Subcutaneous adipose tissue (tissue), 1 donor: ENCODE measurements at regions not wholly inside any gene's neighbourhood (a gene's known extent, or its start where the extent isn't known, plus 50 kb on each side); places are given as distances from the start of the nearest gene placed in this dataset.

Experiments
- TF ChIP-seq, protein P1 (sequence below): fragments of 450-650 bp; IDR thresholded peaks from one replicate; pipeline ENCODE4 v1.5.1; 2016; ENCODE audit warnings: low read depth, mild to moderate bottlenecking, control low read depth, antibody characterized with exemption, moderate library complexity

DNA sequence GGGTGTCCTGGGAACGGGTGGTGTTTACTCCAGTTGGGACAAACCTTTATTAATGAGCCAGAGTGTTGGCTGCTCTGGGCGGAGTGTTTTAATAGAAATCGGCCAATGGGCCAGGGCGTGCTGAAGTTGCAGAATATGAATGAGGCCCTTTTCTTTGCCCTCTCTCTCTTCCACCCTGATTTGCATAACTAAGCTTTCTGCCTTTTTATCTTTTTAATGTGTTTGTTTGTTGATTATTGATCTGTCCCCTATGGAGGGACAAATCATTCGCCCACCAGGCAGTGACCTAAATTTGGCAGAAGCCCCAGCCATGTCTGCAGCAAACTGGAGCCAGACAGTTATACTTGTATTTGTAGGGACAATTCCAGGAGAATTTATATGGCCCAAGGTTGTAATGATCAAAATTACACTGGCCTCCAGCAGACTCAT is 420.9 kb downstream of the PREX1 start:
- TF ChIP-seq, protein P1, sequence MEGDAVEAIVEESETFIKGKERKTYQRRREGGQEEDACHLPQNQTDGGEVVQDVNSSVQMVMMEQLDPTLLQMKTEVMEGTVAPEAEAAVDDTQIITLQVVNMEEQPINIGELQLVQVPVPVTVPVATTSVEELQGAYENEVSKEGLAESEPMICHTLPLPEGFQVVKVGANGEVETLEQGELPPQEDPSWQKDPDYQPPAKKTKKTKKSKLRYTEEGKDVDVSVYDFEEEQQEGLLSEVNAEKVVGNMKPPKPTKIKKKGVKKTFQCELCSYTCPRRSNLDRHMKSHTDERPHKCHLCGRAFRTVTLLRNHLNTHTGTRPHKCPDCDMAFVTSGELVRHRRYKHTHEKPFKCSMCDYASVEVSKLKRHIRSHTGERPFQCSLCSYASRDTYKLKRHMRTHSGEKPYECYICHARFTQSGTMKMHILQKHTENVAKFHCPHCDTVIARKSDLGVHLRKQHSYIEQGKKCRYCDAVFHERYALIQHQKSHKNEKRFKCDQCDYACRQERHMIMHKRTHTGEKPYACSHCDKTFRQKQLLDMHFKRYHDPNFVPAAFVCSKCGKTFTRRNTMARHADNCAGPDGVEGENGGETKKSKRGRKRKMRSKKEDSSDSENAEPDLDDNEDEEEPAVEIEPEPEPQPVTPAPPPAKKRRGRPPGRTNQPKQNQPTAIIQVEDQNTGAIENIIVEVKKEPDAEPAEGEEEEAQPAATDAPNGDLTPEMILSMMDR: no peak

DNA sequence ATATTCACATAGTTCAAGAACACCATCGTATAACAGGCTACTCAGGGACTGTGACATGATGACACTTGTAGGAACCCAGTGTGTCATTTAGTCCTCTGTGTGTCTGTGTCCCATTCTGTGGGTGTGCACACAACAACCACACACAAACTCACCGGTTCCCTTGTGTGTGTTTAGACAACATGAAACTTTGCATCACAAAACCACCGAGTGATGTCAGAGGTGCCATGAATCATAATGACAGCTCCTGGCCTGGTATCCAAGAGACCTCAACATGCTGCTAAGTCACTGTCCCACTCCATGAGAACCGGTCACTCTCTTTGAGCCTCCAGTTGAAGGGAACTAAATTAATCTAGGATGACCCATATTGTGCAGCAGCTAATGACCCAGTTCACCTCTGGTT is 421.3 kb downstream of the PREX1 start:
- TF ChIP-seq, protein P1: no peak

DNA sequence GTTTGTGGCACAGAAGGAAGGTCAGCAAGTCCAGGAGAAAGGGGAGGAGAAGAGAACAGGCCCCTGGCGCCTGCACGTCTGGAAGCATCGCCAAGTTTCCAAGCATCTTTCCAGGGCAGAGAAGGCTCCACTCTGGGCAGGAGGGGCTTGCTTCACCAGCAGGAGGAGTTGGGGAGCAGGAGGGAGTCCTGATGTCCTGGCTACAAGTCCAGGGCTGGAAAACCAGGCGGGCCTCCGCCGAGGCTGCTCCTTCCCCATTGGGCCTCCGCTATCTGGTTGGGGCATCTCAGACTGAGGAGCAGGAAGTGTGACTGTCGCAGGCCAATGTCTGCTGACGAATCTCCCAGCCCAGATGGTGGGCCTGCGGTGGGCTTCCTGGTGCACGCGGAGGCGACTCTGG is 421.9 kb downstream of the PREX1 start:
- TF ChIP-seq, protein P1: no peak

DNA sequence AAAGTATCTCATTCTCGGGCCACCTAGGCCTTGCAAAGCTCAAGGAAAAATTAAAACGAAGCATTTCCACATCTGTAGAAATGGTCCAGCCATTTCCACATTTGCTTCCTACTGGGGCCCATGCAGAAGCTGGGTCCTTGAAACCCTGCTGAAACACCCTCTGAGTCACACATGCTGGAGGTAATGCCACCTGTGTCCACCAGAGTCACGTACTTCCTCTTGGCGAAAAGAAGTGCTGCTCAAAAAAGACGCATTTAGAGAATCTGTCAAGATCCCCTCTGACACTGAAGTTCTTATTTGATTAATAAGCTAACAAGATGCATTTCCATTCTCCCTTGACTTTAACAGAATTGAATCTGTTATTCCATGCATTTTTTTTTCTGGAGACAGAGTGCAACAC is 423.2 kb downstream of the PREX1 start:
- TF ChIP-seq, protein P1: no peak

DNA sequence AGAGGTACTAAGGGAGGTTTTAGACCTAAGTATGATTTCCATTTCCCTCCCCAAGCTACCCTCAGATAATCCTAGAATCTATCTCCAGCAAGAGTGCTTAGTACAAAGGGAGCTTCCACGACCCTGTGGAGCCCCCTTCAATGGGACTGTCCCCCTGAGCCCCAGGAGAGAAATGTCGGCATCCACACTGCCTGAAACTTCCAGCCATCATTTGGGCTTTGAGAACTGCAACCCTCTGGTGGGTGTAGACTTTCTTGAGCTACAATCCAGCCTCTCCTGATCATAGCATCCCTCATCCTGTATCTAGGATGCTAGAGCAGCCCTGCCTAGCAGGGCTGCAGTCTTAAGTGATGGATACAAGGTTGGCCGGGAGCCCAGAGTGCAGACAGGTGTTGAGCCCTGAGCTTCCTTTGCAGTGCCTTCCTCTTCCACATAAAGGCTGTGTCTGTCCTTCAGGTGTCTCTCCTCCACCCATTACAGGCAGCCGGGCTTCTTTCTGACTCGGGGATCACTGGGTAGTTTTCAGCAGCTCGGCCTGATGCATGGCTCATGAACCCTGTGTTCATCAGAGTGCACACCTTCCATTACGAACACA is 424.5 kb downstream of the PREX1 start:
- TF ChIP-seq, protein P1: no peak

DNA sequence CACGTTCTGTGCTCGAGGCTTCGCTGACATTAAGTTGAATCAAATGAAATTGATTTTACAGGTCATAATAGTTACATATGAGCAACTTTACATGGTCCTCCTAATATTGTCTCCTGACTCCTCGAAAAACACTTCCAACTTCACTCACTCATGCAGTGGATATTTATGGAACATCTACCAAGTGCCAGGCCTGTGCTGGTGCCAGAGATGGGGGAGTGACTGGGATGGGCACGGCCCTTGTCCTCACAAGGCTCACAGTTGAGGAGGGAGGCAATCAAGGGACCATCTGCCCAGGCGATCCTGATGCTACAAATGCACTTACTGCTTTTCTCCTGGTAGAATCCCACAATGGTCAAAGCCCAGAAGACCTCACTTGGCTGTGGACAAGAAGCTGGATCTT is 426.4 kb downstream of the PREX1 start:
- TF ChIP-seq, protein P1: no peak

DNA sequence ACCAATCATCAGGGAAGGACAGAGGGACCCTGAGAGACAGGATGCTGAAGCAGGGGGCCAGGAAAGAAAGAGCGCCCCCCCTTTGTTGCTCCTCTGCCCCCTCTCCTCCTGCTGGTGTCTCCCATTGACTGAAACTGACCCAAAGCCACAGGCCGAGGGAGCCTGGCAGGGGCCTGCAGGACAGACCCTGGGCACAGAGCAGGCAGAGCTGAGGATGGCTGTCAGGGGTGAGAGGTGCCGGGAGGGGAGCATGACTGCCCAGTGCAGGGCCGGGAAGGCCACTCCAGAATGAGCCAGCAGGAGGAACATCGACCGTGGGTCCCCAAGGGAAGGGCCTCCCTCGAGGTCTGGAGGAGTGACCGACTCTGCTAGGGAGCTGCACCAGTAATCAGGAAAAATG is 427.8 kb downstream of the PREX1 start:
- TF ChIP-seq, protein P1: no peak
